ENCODE measurements at regions not wholly inside any gene's neighbourhood (a gene's known extent, or its start where the extent isn't known, plus 50 kb on each side); places are given as distances from the start of the nearest gene placed in this dataset.

GRCh38 chr1:187276677-187277076, 447.9 kb downstream of the PLA2G4A start:
- no peak overlapping the region for H3K27ac ChIP-seq
- DNase-seq: no peak
- H3K4me1 ChIP-seq: no peaks in the 10 kb centered on the region
- H3K4me3 ChIP-seq: no peak overlapping the region
- no peaks in the 10 kb centered on the region for H3K9me3 ChIP-seq
- H3K36me3 ChIP-seq: no peaks in the 10 kb centered on the region
- no peaks in the 10 kb centered on the region for H3K27me3 ChIP-seq
- intact Hi-C loops (cut with DNase I): no loop called here
- TF ChIP-seq CTCF (IDR thresholded peaks at IDR 0.05) (no peak), POLR2A (IDR thresholded peaks at IDR 0.05) (no peak)

GRCh38 chr1:187280031-187280430, 451.3 kb downstream of the PLA2G4A start:
- DNase-seq: no peak
- H3K27me3 ChIP-seq: no peaks in the 10 kb centered on the region
- TF ChIP-seq CTCF (IDR thresholded peaks at IDR 0.05) (no peak), POLR2A (IDR thresholded peaks at IDR 0.05) (no peak)
- intact Hi-C loops (cut with DNase I): no loop called here
- no peak overlapping the region for H3K4me3 ChIP-seq
- no peak overlapping the region for H3K27ac ChIP-seq
- H3K36me3 ChIP-seq: no peaks in the 10 kb centered on the region
- no peaks in the 10 kb centered on the region for H3K4me1 ChIP-seq
- no peaks in the 10 kb centered on the region for H3K9me3 ChIP-seq

GRCh38 chr1:187281085-187281484, 452.3 kb downstream of the PLA2G4A start:
- intact Hi-C loops (cut with DNase I): no loop called here
- H3K9me3 ChIP-seq: no peaks in the 10 kb centered on the region
- H3K4me3 ChIP-seq: no peak overlapping the region
- 38 to 46% methylated on average over 2 of the region's 2 CpGs for WGBS, 2 donors
- H3K27me3 ChIP-seq: no peaks in the 10 kb centered on the region
- no peak overlapping the region for H3K27ac ChIP-seq
- H3K4me1 ChIP-seq: no peaks in the 10 kb centered on the region
- no peak for DNase-seq
- TF ChIP-seq POLR2A (IDR thresholded peaks at IDR 0.05) (no peak), CTCF (IDR thresholded peaks at IDR 0.05) (no peak)
- no peaks in the 10 kb centered on the region for H3K36me3 ChIP-seq

DNA sequence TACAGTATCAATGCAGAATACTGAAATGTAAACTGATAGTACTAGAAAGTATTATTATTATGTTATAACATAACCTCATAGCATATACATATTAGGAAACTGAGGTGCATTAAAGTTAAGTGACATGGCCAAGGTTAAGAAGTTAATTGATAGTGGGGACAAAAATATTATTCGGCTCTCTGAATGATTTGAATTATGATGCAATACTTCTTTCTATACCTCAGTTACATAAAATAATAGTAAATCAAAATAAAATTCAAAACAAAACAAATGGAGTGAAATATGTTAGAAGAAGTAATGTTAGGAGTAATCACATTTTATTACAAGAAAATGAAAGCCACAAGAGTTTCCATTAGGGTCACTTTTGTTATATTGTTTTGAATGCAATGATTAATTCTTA, 455.2 kb downstream of the PLA2G4A start:
- intact Hi-C loops (cut with DNase I): no loop called here
- Histone ChIP-seq H3K4me1 (no peaks in the 10 kb centered on the region), H3K36me3 (no peaks in the 10 kb centered on the region), H3K27me3 (no peaks in the 10 kb centered on the region), H3K4me3 (no peak overlapping the region), H3K27ac (no peak overlapping the region), H3K9me3 (no peaks in the 10 kb centered on the region)
- no peak for DNase-seq
- 73 to 76% methylated on average over 1 of the region's 1 CpG for WGBS, 2 donors
- TF ChIP-seq POLR2A (IDR thresholded peaks at IDR 0.05) (no peak), CTCF (IDR thresholded peaks at IDR 0.05) (no peak)

GRCh38 chr1:187294421-187295201, 465.9 kb downstream of the PLA2G4A start:
- H3K9me3 ChIP-seq: no peaks in the 10 kb centered on the region
- no peak overlapping the region for H3K27ac ChIP-seq
- H3K4me3 ChIP-seq: no peak overlapping the region
- WGBS, 2 donors: 73 to 77% methylated on average over 3 of the region's 3 CpGs
- TF ChIP-seq CTCF (IDR thresholded peaks at IDR 0.05) (no peak), POLR2A (IDR thresholded peaks at IDR 0.05) (no peak)
- DNase-seq: no peak
- no peaks in the 10 kb centered on the region for H3K36me3 ChIP-seq
- intact Hi-C loops (cut with DNase I): no loop called here
- no peaks in the 10 kb centered on the region for H3K4me1 ChIP-seq
- no peaks in the 10 kb centered on the region for H3K27me3 ChIP-seq

Data from esophagus squamous epithelium (tissue), 5 donors.